MCF 10A (cell line): ENCODE measurements at regions not wholly inside any gene's neighbourhood (a gene's known extent, or its start where the extent isn't known, plus 50 kb on each side); places are given as distances from the start of the nearest gene placed in this dataset.

Experiments
- BruUV-seq: library from RNA; stranded (reverse); fragments of 400-500 nt; replicated peaks from 2 replicates; lab custom pipeline; 2021; lab: Mats Ljungman, UMichigan
- CTCF ChIA-PET: fragments of 300-600 bp; sonication (Branson Sonifier 250); formaldehyde crosslinking; extraction: SDS; loops from one replicate; lab custom pipeline; 2021; ENCODE audit warnings: antibody characterized with exemption, inconsistent platforms; lab: Yijun Ruan, JAX
- POLR2A ChIA-PET: fragments of 300-600, 350-650 bp; sonication (Branson Sonifier 250); formaldehyde crosslinking; extraction: SDS; loops from one replicate; lab custom pipeline; 2020; ENCODE audit warnings: antibody characterized with exemption, inconsistent platforms; lab: Yijun Ruan, JAX
- DNase-seq: peaks from one replicate; pipeline ENCODE4 v3.0.0-alpha.2; 2018; ENCODE audit not compliant: unreplicated experiment
- H3K27ac Mint-ChIP-seq: one replicate; pipeline ENCODE4 v1.8.0; 2022; ENCODE audit warnings: mild to moderate bottlenecking, low read depth, mixed read lengths; ENCODE audit not compliant: unreplicated experiment
- H3K27me3 Mint-ChIP-seq: one replicate; pipeline ENCODE4 v1.8.0; 2022; ENCODE audit warnings: mixed read lengths; ENCODE audit not compliant: insufficient read depth, unreplicated experiment
- H3K36me3 Mint-ChIP-seq: one replicate; pipeline ENCODE4 v1.8.0; 2022; ENCODE audit warnings: mild to moderate bottlenecking, moderate library complexity, mixed read lengths; ENCODE audit not compliant: insufficient read depth, unreplicated experiment
- H3K4me1 Mint-ChIP-seq: one replicate; pipeline ENCODE4 v1.8.0; 2022; ENCODE audit warnings: mixed read lengths; ENCODE audit not compliant: insufficient read depth, unreplicated experiment
- H3K4me3 Mint-ChIP-seq: one replicate; pipeline ENCODE4 v1.8.0; 2022; ENCODE audit warnings: mild to moderate bottlenecking, moderate library complexity, mixed read lengths; ENCODE audit not compliant: unreplicated experiment
- H3K9me3 Mint-ChIP-seq: one replicate; pipeline ENCODE4 v1.8.0; 2022; ENCODE audit warnings: mixed read lengths; ENCODE audit not compliant: unreplicated experiment
- CTCF ChIP-seq: fragments of 200-600 bp; IDR thresholded peaks from one replicate; pipeline ENCODE4 v1.8.0; 2022; ENCODE audit warnings: antibody characterized with exemption, mild to moderate bottlenecking; ENCODE audit not compliant: unreplicated experiment
- intact Hi-C: fragments of 100-400 bp; cut with micrococcal nuclease; formaldehyde crosslinking; loops from 2 replicates; pipeline ENCODE4 v1.14.1; 2022

- H3K4me3 Mint-ChIP-seq: no peak overlapping the region
- DNase-seq: no peak
- intact Hi-C loops: no loop called here
- no peak overlapping the region for H3K27ac Mint-ChIP-seq
- CTCF ChIA-PET: interaction anchor here (0.6 kb wide), 1 partner anchor 190 kb away, joined by 6 read pairs; no protein-coding TSS in a partner anchor
- BruUV-seq: no TSS peak
- no peaks in the 10 kb centered on the region for H3K36me3 Mint-ChIP-seq
- H3K9me3 Mint-ChIP-seq: peaks cover 3% of the 10 kb centered on the region
- no peak for TF ChIP-seq CTCF
- no peaks in the 10 kb centered on the region for H3K4me1 Mint-ChIP-seq
- no peaks in the 10 kb centered on the region for H3K27me3 Mint-ChIP-seq
- POLR2A ChIA-PET: interaction anchor here (0.6 kb wide), 2 partner anchors 58 to 150 kb away, joined by 3 to 4 read pairs; no protein-coding TSS in a partner anchor
These were observed 60.2 kb downstream of the PDE6H start for GRCh38 chr12:15033029-15033428.

GRCh38 chr12:15033641-15034040 lies 60.8 kb downstream of the PDE6H start:
- Mint-ChIP-seq H3K9me3 (no peaks in the 10 kb centered on the region), H3K4me1 (no peaks in the 10 kb centered on the region), H3K27ac (no peak overlapping the region), H3K36me3 (no peaks in the 10 kb centered on the region), H3K27me3 (no peaks in the 10 kb centered on the region), H3K4me3 (no peak overlapping the region)
- ChIA-PET CTCF (no interaction called here), POLR2A (interaction anchor here (0.6 kb wide), 2 partner anchors 57 to 149 kb away, joined by 3 to 4 read pairs; no protein-coding TSS in a partner anchor)
- TF ChIP-seq CTCF: no peak
- intact Hi-C loops: no loop called here
- BruUV-seq: no TSS peak
- no peak for DNase-seq

GRCh38 chr12:15035185-15035584 lies 62.3 kb downstream of the PDE6H start:
- no peak for DNase-seq
- intact Hi-C loops: no loop called here
- H3K9me3 Mint-ChIP-seq: no peaks in the 10 kb centered on the region
- H3K36me3 Mint-ChIP-seq: no peaks in the 10 kb centered on the region
- POLR2A ChIA-PET: interaction anchor here (0.9 kb wide), 1 partner anchor 9 kb away, joined by 3 read pairs; no protein-coding TSS in a partner anchor
- no TSS peak for BruUV-seq
- TF ChIP-seq CTCF: no peak
- no peak overlapping the region for H3K4me3 Mint-ChIP-seq
- H3K27me3 Mint-ChIP-seq: no peaks in the 10 kb centered on the region
- CTCF ChIA-PET: interaction anchor here (0.8 kb wide), 1 partner anchor 13 kb away, joined by 3 read pairs; no protein-coding TSS in a partner anchor
- no peaks in the 10 kb centered on the region for H3K4me1 Mint-ChIP-seq
- no peak overlapping the region for H3K27ac Mint-ChIP-seq

- no peak for TF ChIP-seq CTCF
- no peak overlapping the region for H3K4me3 Mint-ChIP-seq
- DNase-seq: peak; percentile 12
- BruUV-seq: no TSS peak
- H3K9me3 Mint-ChIP-seq: no peaks in the 10 kb centered on the region
- H3K36me3 Mint-ChIP-seq: no peaks in the 10 kb centered on the region
- CTCF ChIA-PET: interaction anchor here (0.6 kb wide), 1 partner anchor 827 kb away, joined by 3 read pairs; no protein-coding TSS in a partner anchor
- intact Hi-C loops: no loop called here
- H3K27ac Mint-ChIP-seq: no peak overlapping the region
- POLR2A ChIA-PET: no interaction called here
- H3K27me3 Mint-ChIP-seq: no peaks in the 10 kb centered on the region
- no peaks in the 10 kb centered on the region for H3K4me1 Mint-ChIP-seq
These were observed 64.3 kb downstream of the PDE6H start for GRCh38 chr12:15037091-15037687.
